Pancreas (tissue), 10 donors: ENCODE measurements at regions not wholly inside any gene's neighbourhood (a gene's known extent, or its start where the extent isn't known, plus 50 kb on each side); places are given as distances from the start of the nearest gene placed in this dataset.

Source experiments
- ATAC-seq, 4 donors: fragments of 200-7000 bp; cut with Tn5 transposase; one replicate each; pipeline versions ENCODE4 v1.8.0 to v1.9.1; 2020; ENCODE audit warnings: mild to moderate bottlenecking in 4 of 4, moderate library complexity in 4 of 4
- DNase-seq, 6 donors: peaks; one replicate each; pipeline ENCODE4 v3.0.0-alpha.2; 2020
- FAIRE-seq: peaks from 2 replicates; lab custom pipeline; 2012; peaks lifted over from hg19 to GRCh38; lab: Jason Lieb, UNC
- H3K27ac ChIP-seq, 4 donors: fragments of 200-600 bp; sonication (generic); 1 replicate in 3 of 4; 2 replicates in 1 of 4; pipeline versions ENCODE4 v1.5.0 to v1.8.0; 2020
- H3K27me3 ChIP-seq, 4 donors: fragments of 200-600 bp; one replicate each; pipeline ENCODE4 v1.8.0; 2021
- H3K36me3 ChIP-seq, 3 donors: fragments of 200-600 bp; sonication (generic) in 1 of 3; one replicate each; pipeline versions ENCODE4 v1.5.0 to v1.8.0; 2020 to 2021
- H3K4me1 ChIP-seq, 3 donors: fragments of 200-600 bp; one replicate each; pipeline ENCODE4 v1.8.0; 2021
- H3K4me3 ChIP-seq, 4 donors: fragments of 200-600 bp; sonication (generic) in 2 of 4; one replicate each; pipeline versions ENCODE4 v1.5.0 to v1.8.0; 2020 to 2021
- H3K9me3 ChIP-seq, 4 donors: fragments of 200-600 bp; one replicate each; pipeline ENCODE4 v1.8.0; 2021
- CTCF ChIP-seq, 4 donors: fragments of 200-600 bp; sonication (generic) in 3 of 4; IDR thresholded peaks; one replicate each; pipeline versions ENCODE4 v1.5.0 to v1.8.0; 2021; ENCODE audit warnings: antibody characterized with exemption in 4 of 4
- WGBS, 2 donors: extraction: QIAGEN DNeasy Blood & Tissue Kit; methylation state at CpG; one replicate each; pipeline ENCODE4 v1.1.7; 2013; 5-methylcytosine and 5-hydroxymethylcytosine counted together
- intact Hi-C, 3 donors: fragments of 100-400 bp; cut with DNase I; formaldehyde crosslinking; loops; one replicate each; pipeline versions ENCODE4 v1.11.1 to v1.14.2; 2022
- donor health status: healthy with polysubstance abuse.
- donor health status: DM: no; HTN: no; CAD: no; lungs with moderate emphysema.
- donor health status: DM: no; HTN: no; CAD: no.
- donor health status: control.
- donor health status: control.
- donor health status: Bipolar disorder and iron deficiency.
- donor health status: DM: yes; HTN: yes; CAD: no.
- donor health status: DM: no; HTN: no; CAD: no.
- donor health status: DM: no; HTN: no; CAD: no.
- donor health status: DM: yes; HTN: yes; CAD: no.

DNA sequence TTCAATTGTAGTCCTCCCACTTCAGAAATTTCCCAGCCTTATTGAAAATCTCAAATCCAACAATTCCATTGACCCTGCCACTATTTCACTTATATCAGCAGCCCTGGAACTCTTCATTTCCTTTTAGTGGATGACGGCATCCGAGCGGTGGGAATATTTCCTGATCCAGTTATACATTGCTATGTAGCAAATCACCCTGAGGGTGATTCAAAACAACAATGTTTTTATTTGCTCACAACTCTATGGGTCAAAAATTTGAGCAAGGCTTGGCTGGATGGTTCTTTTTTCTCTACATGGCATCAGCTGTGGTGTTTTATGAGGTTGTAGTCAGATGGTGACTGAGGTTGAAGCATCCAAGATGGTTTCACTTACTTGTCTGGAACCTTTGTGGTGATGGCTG is 70.5 kb downstream of the CHST2 start:
- Histone ChIP-seq H3K27me3 (no peaks in the 10 kb centered on the region), H3K4me1 (no peaks in the 10 kb centered on the region), H3K27ac (no peak overlapping the region), H3K36me3 (no peaks in the 10 kb centered on the region), H3K9me3 (no peaks in the 10 kb centered on the region), H3K4me3 (no peak overlapping the region)
- ATAC-seq (no peak), FAIRE-seq (no peak), DNase-seq (no peak)
- 84 to 92% methylated on average over 3 of the region's 3 CpGs for WGBS, 2 donors
- TF ChIP-seq CTCF (IDR thresholded peaks at IDR 0.05) = no peak
- intact Hi-C loops = no loop called here

DNA sequence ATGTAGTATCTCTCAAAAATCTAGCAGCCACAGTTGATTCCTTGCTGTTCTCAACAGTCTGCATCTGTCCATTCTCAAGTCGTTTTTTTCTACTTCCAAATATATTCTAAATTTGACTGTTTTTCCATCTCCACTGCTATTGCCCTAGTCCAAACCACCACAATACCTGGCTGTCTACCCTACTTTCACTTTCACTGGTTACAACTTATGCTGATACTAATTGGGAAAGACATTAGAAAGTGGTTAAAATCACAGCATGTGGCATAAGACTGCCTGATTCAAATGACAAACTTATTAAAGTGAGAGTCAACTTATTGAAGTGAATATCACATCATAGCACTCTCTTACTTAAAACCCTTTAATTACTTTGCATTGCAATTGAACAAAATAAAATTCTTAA is 72.6 kb downstream of the CHST2 start:
- ATAC-seq = no peak
- Histone ChIP-seq H3K4me1 (no peaks in the 10 kb centered on the region), H3K36me3 (no peaks in the 10 kb centered on the region), H3K9me3 (no peaks in the 10 kb centered on the region), H3K4me3 (no peak overlapping the region), H3K27me3 (no peaks in the 10 kb centered on the region), H3K27ac (no peak overlapping the region)
- no peak for FAIRE-seq
- no peak for DNase-seq
- WGBS, 2 donors = 31 to 59% methylated on average over 1 of the region's 1 CpG
- intact Hi-C loops = no loop called here
- TF ChIP-seq CTCF (IDR thresholded peaks at IDR 0.05) = no peak

DNA sequence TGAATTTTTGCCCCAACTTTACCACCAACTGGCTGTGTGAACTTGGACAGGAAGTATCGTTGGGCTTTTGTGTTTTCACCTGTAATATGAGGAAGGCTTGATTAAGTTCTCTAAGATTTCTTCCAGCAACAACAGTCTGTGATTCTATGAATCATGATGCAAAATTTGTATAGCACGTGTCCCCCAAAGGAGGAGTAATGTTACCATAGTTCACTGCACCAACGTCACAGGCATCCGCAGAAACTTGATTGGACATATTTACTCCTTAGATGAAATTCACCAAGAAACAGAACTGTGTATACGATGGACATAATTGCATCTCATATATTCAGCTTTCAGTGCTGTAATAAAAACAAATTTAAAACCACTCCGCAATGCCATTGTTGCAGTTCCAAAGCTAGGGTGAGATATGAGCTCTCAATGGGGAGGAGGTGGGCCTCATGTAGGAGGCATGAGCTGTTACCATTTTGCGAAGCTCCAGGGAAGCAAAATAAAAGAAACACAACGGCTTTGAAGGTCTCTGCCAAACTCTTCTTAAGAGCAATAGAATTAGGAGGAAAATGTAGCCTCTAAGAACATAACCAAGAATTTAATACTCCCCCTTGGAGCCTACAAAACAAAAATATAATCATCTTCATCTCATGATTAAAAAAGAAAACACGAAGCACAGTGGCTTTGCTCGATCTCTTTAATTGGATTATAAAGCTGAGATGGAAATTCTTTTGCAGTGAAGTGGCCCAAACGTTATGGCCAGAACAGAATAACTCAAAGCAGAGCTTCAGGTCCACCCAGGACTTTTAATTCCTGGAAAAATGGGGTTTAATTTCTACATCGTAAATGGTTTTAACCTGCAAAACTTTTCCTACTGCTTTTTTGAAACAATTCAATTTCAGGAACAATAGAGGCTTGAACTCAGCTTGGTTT is 80.7 kb downstream of the CHST2 start:
- DNase-seq = no peak
- Histone ChIP-seq H3K9me3 (no peaks in the 10 kb centered on the region), H3K27ac (no peak overlapping the region), H3K27me3 (no peaks in the 10 kb centered on the region), H3K36me3 (no peaks in the 10 kb centered on the region), H3K4me1 (no peaks in the 10 kb centered on the region), H3K4me3 (no peak overlapping the region)
- no peak for ATAC-seq
- intact Hi-C loops = no loop called here
- TF ChIP-seq CTCF (IDR thresholded peaks at IDR 0.05) = no peak
- FAIRE-seq = no peak
- 64 to 74% methylated on average over 12 of the region's 12 CpGs for WGBS, 2 donors

DNA sequence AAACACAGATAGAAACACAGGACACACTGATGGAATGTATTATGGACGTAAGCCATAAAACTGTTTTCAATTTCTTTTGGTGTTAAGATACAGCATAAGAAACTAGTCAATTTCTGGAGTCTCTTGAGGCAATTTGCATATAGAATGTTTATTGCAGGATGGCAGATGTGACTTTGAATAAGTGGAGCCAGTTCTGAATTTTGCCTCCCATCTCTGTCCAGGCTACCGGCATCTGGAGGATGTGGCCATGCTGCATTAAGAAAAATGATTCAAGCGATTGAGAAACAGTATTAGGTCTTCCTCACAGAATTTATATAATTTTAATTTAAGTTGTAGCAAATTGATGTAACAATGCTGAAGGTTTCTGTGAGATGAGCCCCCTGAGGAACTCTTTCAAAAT is 81.5 kb downstream of the CHST2 start:
- WGBS, 2 donors = 81 to 88% methylated on average over 3 of the region's 3 CpGs

More for the DNA sequence above, 81.5 kb downstream of the CHST2 start:
- no peaks in the 10 kb centered on the region for H3K36me3 ChIP-seq
- TF ChIP-seq CTCF (IDR thresholded peaks at IDR 0.05) = no peak
- no peak for DNase-seq
- H3K9me3 ChIP-seq = no peaks in the 10 kb centered on the region
- ATAC-seq = no peak
- no peaks in the 10 kb centered on the region for H3K27me3 ChIP-seq
- H3K4me3 ChIP-seq = no peak overlapping the region
- FAIRE-seq = no peak
- H3K27ac ChIP-seq = no peak overlapping the region
- intact Hi-C loops = no loop called here
- no peaks in the 10 kb centered on the region for H3K4me1 ChIP-seq
